T-cell (primary cell): ENCODE measurements at regions not wholly inside any gene's neighbourhood (a gene's known extent, or its start where the extent isn't known, plus 50 kb on each side); places are given as distances from the start of the nearest gene placed in this dataset.

Experiments
- ATAC-seq, 4 experiments: fragments of 200-7000 bp in 3 of 4; fragments of 150-1000 bp in 1 of 4; cut with Tn5 transposase; replicated peaks in 1 of 4; 1 replicate in 3 of 4; 2 replicates in 1 of 4; pipeline ENCODE4 v1.10.0; 2021; ENCODE audit warnings: moderate library complexity in 3 of 4, mild to moderate bottlenecking in 2 of 4, moderate number of reproducible peaks in 1 of 4
- CTCF ChIA-PET, 2 donors: fragments of 300-600 bp; sonication (Branson Sonifier 250); formaldehyde crosslinking; loops; one replicate each; lab custom pipeline; 2022; ENCODE audit warnings: antibody characterized with exemption in 2 of 2; lab: Charles Lee
- POLR2A ChIA-PET, 2 donors: fragments of 300-600 bp; sonication (Branson Sonifier 250); formaldehyde crosslinking; loops; one replicate each; lab custom pipeline; 2022; ENCODE audit warnings: antibody characterized with exemption in 2 of 2; lab: Charles Lee
- DNase-seq, 35 experiments: peaks; one replicate each; pipeline versions ENCODE4 v3.0.0 to v3.0.0-alpha.2; 2013 to 2023
- H3K27ac ChIP-seq: one replicate; pipeline ENCODE4 v1.5.1; 2013; ENCODE audit warnings: low read length
- H3K27me3 ChIP-seq, 2 experiments: replicated peaks in 1 of 2; 1 replicate in 1 of 2; 2 replicates in 1 of 2; pipeline versions ENCODE4 v1.6.1 to v1.7.0; 2013; ENCODE audit warnings: low read length in 1 of 2, mixed read lengths in 1 of 2; ENCODE audit not compliant: control insufficient read depth in 2 of 2, insufficient read depth in 2 of 2; ENCODE audit errors: extremely low read depth in 1 of 2
- H3K36me3 ChIP-seq, 2 donors: 1 replicate in 1 of 2; 2 replicates in 1 of 2; pipeline versions ENCODE4 v1.6.1 to v1.7.0; 2013; ENCODE audit warnings: low read length in 1 of 2; ENCODE audit not compliant: control insufficient read depth in 2 of 2, insufficient read depth in 1 of 2; ENCODE audit errors: extremely low read depth in 1 of 2
- H3K4me1 ChIP-seq, 2 experiments: 1 replicate in 1 of 2; 2 replicates in 1 of 2; pipeline versions ENCODE4 v1.6.1 to v1.7.0; 2013; ENCODE audit warnings: low read length in 2 of 2, mixed read lengths in 1 of 2; ENCODE audit not compliant: insufficient read depth in 2 of 2, control insufficient read depth in 1 of 2; ENCODE audit errors: extremely low read depth in 1 of 2
- H3K4me3 ChIP-seq, 2 donors: 1 replicate in 1 of 2; 2 replicates in 1 of 2; pipeline versions ENCODE4 v1.5.1 to v1.7.0; 2013; ENCODE audit warnings: mild to moderate bottlenecking in 2 of 2, low read length in 1 of 2, moderate library complexity in 1 of 2; ENCODE audit not compliant: control insufficient read depth in 1 of 2; ENCODE audit errors: extremely low read depth in 1 of 2
- H3K9me3 ChIP-seq: 2 replicates; pipeline ENCODE4 v1.7.0; 2013
- H3K27ac Mint-ChIP-seq, 2 donors: one replicate each; pipeline ENCODE4 v1.8.0; 2020 to 2021; ENCODE audit warnings: mild to moderate bottlenecking in 2 of 2, mixed read lengths in 2 of 2
- H3K27me3 Mint-ChIP-seq, 2 donors: one replicate each; pipeline ENCODE4 v1.8.0; 2021 to 2022; ENCODE audit warnings: mixed read lengths in 2 of 2
- H3K36me3 Mint-ChIP-seq: one replicate; pipeline ENCODE4 v1.8.0; 2021; ENCODE audit warnings: mixed read lengths
- H3K4me1 Mint-ChIP-seq, 3 donors: one replicate each; pipeline ENCODE4 v1.8.0; 2020 to 2022; ENCODE audit warnings: mixed read lengths in 3 of 3, mild to moderate bottlenecking in 1 of 3
- H3K4me3 Mint-ChIP-seq, 3 donors: one replicate each; pipeline ENCODE4 v1.8.0; 2020 to 2022; ENCODE audit warnings: mild to moderate bottlenecking in 3 of 3, mixed read lengths in 3 of 3, moderate library complexity in 3 of 3
- H3K9me3 Mint-ChIP-seq, 3 donors: one replicate each; pipeline ENCODE4 v1.8.0; 2020 to 2022; ENCODE audit warnings: mixed read lengths in 3 of 3
- WGBS: methylation state at CpG from one replicate; pipeline ENCODE4 v1.1.5; 2013; ENCODE audit warnings: missing lambda C conversion rate; ENCODE audit not compliant: insufficient coverage; 5-methylcytosine and 5-hydroxymethylcytosine counted together

- 57% methylated on average over 1 of the region's 2 CpGs for WGBS
- Mint-ChIP-seq H3K4me1 (no peaks in the 10 kb centered on the region), H3K9me3 (peaks cover 0 to 3% (median 0%) of the 10 kb centered on the region in 3 donors), H3K27ac (no peak overlapping the region), H3K27me3 (peaks cover 9 to 12% of the 10 kb centered on the region in 2 donors), H3K36me3 (no peaks in the 10 kb centered on the region), H3K4me3 (no peak overlapping the region)
- no peak for DNase-seq
- Histone ChIP-seq H3K9me3 (no peaks in the 10 kb centered on the region), H3K36me3 (no peaks in the 10 kb centered on the region), H3K27ac (no peak overlapping the region), H3K27me3 (no peaks in the 10 kb centered on the region), H3K4me3 (no peak overlapping the region), H3K4me1 (no peaks in the 10 kb centered on the region)
- POLR2A ChIA-PET = no interaction called here
- CTCF ChIA-PET = interaction anchor here in 1 of 2 donors (0.6 kb wide), 1 partner anchor 247 kb away, joined by 3 read pairs; no protein-coding TSS in a partner anchor
- no peak for ATAC-seq
Measured at GRCh38 chr4:14771504-14772175, 230.6 kb upstream of the CPEB2 start.

GRCh38 chr4:14772388-14772787, 229.9 kb upstream of the CPEB2 start:
- peaks cover 9 to 12% of the 10 kb centered on the region in 2 donors for H3K27me3 Mint-ChIP-seq
- H3K4me3 Mint-ChIP-seq = no peak overlapping the region
- no CpG with 5 or more reads among the region's 2 CpGs for WGBS
- H3K27ac ChIP-seq = no peak overlapping the region
- no peaks in the 10 kb centered on the region for H3K36me3 Mint-ChIP-seq
- H3K36me3 ChIP-seq = no peaks in the 10 kb centered on the region
- no peaks in the 10 kb centered on the region for H3K4me1 ChIP-seq
- H3K9me3 ChIP-seq = no peaks in the 10 kb centered on the region
- H3K4me1 Mint-ChIP-seq = no peaks in the 10 kb centered on the region
- no peak overlapping the region for H3K4me3 ChIP-seq
- no peaks in the 10 kb centered on the region for H3K27me3 ChIP-seq
- CTCF ChIA-PET = no interaction called here
- ATAC-seq (no peak), DNase-seq (no peak)
- no peak overlapping the region for H3K27ac Mint-ChIP-seq
- H3K9me3 Mint-ChIP-seq = peaks cover 0 to 3% (median 0%) of the 10 kb centered on the region in 3 donors
- POLR2A ChIA-PET = no interaction called here

- WGBS = 70% methylated on average over 2 of the region's 5 CpGs
- no peak overlapping the region for H3K27ac ChIP-seq
- Mint-ChIP-seq H3K4me1 (no peaks in the 10 kb centered on the region), H3K27me3 (peaks cover 3 to 5% of the 10 kb centered on the region in 2 donors), H3K4me3 (no peak overlapping the region), H3K27ac (no peak overlapping the region), H3K36me3 (no peaks in the 10 kb centered on the region), H3K9me3 (peaks cover 0 to 2% (median 0%) of the 10 kb centered on the region in 3 donors)
- H3K36me3 ChIP-seq = no peaks in the 10 kb centered on the region
- ChIA-PET CTCF (no interaction called here), POLR2A (no interaction called here)
- H3K27me3 ChIP-seq = peaks cover 0 to 7% of the 10 kb centered on the region in 2 experiments
- no peak overlapping the region for H3K4me3 ChIP-seq
- H3K4me1 ChIP-seq = no peaks in the 10 kb centered on the region
- DNase-seq = no peak
- ATAC-seq = no peak
- H3K9me3 ChIP-seq = no peaks in the 10 kb centered on the region
Measured at GRCh38 chr4:14783011-14783877, 219.0 kb upstream of the CPEB2 start.

DNA sequence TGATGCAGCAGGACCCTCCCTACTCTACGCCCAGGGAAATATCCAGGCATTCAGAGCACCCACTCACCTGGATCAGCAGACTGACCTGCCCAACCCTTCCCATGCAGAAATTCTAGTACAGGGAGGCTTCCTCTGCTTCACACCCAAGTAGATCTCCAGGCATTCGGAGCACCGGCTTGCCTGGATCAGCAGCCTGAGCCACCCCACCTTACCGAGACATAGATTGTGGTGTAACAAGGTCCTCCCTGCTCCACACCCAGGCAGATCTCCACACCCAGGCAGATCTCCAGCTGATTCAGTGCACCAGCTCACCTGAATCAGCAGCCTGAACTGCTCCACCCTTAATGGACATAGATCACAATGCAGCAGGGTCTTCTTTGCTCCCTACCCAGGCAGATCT, 215.1 kb upstream of the CPEB2 start:
- ChIA-PET POLR2A (no interaction called here), CTCF (no interaction called here)
- ATAC-seq (no peak), DNase-seq (no peak)
- Histone ChIP-seq H3K27ac (no peak overlapping the region), H3K36me3 (no peaks in the 10 kb centered on the region), H3K27me3 (peaks cover 0 to 7% of the 10 kb centered on the region in 2 experiments), H3K4me3 (no peak overlapping the region), H3K4me1 (no peaks in the 10 kb centered on the region), H3K9me3 (no peaks in the 10 kb centered on the region)
- 71% methylated on average over 4 of the region's 4 CpGs for WGBS
- Mint-ChIP-seq H3K4me1 (no peaks in the 10 kb centered on the region), H3K27ac (no peak overlapping the region), H3K9me3 (peaks cover 0 to 13% (median 2%) of the 10 kb centered on the region in 3 donors), H3K27me3 (peaks cover 9 to 12% of the 10 kb centered on the region in 2 donors), H3K4me3 (no peak overlapping the region), H3K36me3 (no peaks in the 10 kb centered on the region)

GRCh38 chr4:14787894-14788293, 214.4 kb upstream of the CPEB2 start:
- no peaks in the 10 kb centered on the region for H3K36me3 ChIP-seq
- H3K27ac ChIP-seq = no peak overlapping the region
- no peak overlapping the region for H3K4me3 Mint-ChIP-seq
- H3K4me1 Mint-ChIP-seq = no peaks in the 10 kb centered on the region
- POLR2A ChIA-PET = no interaction called here
- H3K27ac Mint-ChIP-seq = no peak overlapping the region
- peaks cover 0 to 13% (median 2%) of the 10 kb centered on the region in 3 donors for H3K9me3 Mint-ChIP-seq
- no peaks in the 10 kb centered on the region for H3K36me3 Mint-ChIP-seq
- peaks cover 0 to 7% of the 10 kb centered on the region in 2 experiments for H3K27me3 ChIP-seq
- ATAC-seq (peak in 1 of 4 experiments; percentile 27), DNase-seq (no peak)
- no peaks in the 10 kb centered on the region for H3K4me1 ChIP-seq
- CTCF ChIA-PET = no interaction called here
- no peaks in the 10 kb centered on the region for H3K9me3 ChIP-seq
- H3K27me3 Mint-ChIP-seq = peaks cover 9 to 13% of the 10 kb centered on the region in 2 donors
- H3K4me3 ChIP-seq = no peak overlapping the region

- Histone ChIP-seq H3K36me3 (no peaks in the 10 kb centered on the region), H3K9me3 (no peaks in the 10 kb centered on the region), H3K4me3 (no peak overlapping the region), H3K27ac (no peak overlapping the region), H3K4me1 (no peaks in the 10 kb centered on the region), H3K27me3 (peaks cover 0 to 7% of the 10 kb centered on the region in 2 experiments)
- Mint-ChIP-seq H3K27me3 (peaks cover 8% of the 10 kb centered on the region in 2 donors), H3K9me3 (peaks cover 8 to 26% (median 11%) of the 10 kb centered on the region in 3 donors), H3K36me3 (no peaks in the 10 kb centered on the region), H3K27ac (no peak overlapping the region), H3K4me3 (no peak overlapping the region), H3K4me1 (no peaks in the 10 kb centered on the region)
- no peak for ATAC-seq
- ChIA-PET POLR2A (no interaction called here), CTCF (interaction anchor here in 1 of 2 donors (0.6 kb wide), 1 partner anchor 1501 kb away, joined by 4 read pairs; no protein-coding TSS in a partner anchor)
- DNase-seq = no peak
Measured at GRCh38 chr4:14790494-14790893, 211.8 kb upstream of the CPEB2 start.
